HepG2 (cell line): ENCODE measurements at regions not wholly inside any gene's neighbourhood (a gene's known extent, or its start where the extent isn't known, plus 50 kb on each side); places are given as distances from the start of the nearest gene placed in this dataset.

Experiments used
- CTCF ChIP-seq: sonication (generic); formaldehyde crosslinking; IDR thresholded peaks from 2 replicates; pipeline ENCODE4 v1.5.0; 2020; ENCODE audit warnings: mild to moderate bottlenecking, missing genetic modification reagents, moderate library complexity
- HDAC2 ChIP-seq: sonication (generic); formaldehyde crosslinking; IDR thresholded peaks from 2 replicates; pipeline ENCODE4 v1.4.0; 2020; ENCODE audit warnings: missing genetic modification reagents
- SYNCRIP ChIP-seq: fragments of 200-400 bp; formaldehyde crosslinking; IDR thresholded peaks from 2 replicates; pipeline ENCODE4 v1.6.1; 2018; ENCODE audit warnings: mild to moderate bottlenecking, low read depth, low read length; ENCODE audit not compliant: insufficient read depth
- ZNF142 ChIP-seq: sonication (generic); formaldehyde crosslinking; IDR thresholded peaks from 2 replicates; pipeline ENCODE4 v1.4.0; 2020; ENCODE audit warnings: missing genetic modification reagents
- TF ChIP-seq, protein P1 (sequence below): fragments of 450-650 bp; IDR thresholded peaks from 2 replicates; pipeline ENCODE4 v1.6.1; 2017; ENCODE audit warnings: mild to moderate bottlenecking

DNA sequence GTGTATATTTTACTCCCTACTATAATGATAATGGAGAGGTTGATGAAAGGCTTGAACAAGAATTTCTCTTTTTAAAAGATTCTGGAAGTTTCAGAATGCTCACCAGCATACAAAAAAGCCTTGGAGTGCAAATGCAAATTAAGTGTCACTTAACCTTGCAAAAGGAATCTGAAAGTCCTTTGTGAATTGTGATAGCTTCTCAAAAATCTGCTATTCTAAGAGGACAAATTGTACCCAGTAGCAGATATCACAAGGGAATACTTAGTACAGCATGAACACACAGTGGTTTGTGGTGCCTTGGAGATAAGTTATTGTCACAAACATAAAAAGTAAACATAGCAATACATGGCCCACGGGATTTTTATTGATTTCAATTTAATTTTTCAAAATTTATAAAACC, 1208.3 kb upstream of the B3GALT2 start:
- TF ChIP-seq, protein P1, sequence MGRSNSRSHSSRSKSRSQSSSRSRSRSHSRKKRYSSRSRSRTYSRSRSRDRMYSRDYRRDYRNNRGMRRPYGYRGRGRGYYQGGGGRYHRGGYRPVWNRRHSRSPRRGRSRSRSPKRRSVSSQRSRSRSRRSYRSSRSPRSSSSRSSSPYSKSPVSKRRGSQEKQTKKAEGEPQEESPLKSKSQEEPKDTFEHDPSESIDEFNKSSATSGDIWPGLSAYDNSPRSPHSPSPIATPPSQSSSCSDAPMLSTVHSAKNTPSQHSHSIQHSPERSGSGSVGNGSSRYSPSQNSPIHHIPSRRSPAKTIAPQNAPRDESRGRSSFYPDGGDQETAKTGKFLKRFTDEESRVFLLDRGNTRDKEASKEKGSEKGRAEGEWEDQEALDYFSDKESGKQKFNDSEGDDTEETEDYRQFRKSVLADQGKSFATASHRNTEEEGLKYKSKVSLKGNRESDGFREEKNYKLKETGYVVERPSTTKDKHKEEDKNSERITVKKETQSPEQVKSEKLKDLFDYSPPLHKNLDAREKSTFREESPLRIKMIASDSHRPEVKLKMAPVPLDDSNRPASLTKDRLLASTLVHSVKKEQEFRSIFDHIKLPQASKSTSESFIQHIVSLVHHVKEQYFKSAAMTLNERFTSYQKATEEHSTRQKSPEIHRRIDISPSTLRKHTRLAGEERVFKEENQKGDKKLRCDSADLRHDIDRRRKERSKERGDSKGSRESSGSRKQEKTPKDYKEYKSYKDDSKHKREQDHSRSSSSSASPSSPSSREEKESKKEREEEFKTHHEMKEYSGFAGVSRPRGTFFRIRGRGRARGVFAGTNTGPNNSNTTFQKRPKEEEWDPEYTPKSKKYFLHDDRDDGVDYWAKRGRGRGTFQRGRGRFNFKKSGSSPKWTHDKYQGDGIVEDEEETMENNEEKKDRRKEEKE, result no peak
- TF ChIP-seq CTCF (CRISPR knock-in tag), result no peak
- no peak for TF ChIP-seq ZNF142 (CRISPR knock-in tag)
- no peak for TF ChIP-seq HDAC2 (CRISPR knock-in tag)
- no peak for TF ChIP-seq SYNCRIP
